ENCODE measurements at regions not wholly inside any gene's neighbourhood (a gene's known extent, or its start where the extent isn't known, plus 50 kb on each side); places are given as distances from the start of the nearest gene placed in this dataset.

GRCh38 chr3:53956586-53956985 is 64.9 kb upstream of the SELENOK start (continued):
- TF ChIP-seq CTCF (IDR thresholded peaks at IDR 0.05; ENCODE audit: control extremely low read depth in 1 of 3, insufficient read depth in 1 of 3, low read depth in 1 of 3, low read length in 3 of 3) (no peak), SRF (IDR thresholded peaks at IDR 0.05; ENCODE audit: low read depth, low read length) (no peak), SP4 (IDR thresholded peaks at IDR 0.05; ENCODE audit: low read length) (no peak), CBX5 (IDR thresholded peaks at IDR 0.05; ENCODE audit: low read depth, low read length) (no peak), EZH2 (IDR thresholded peaks at IDR 0.05; ENCODE audit: low read depth, low read length, severe bottlenecking) (no peak), ZNF274 (IDR thresholded peaks at IDR 0.05; ENCODE audit: borderline replicate concordance, extremely low read depth, low read length) (no peak), POLR2AphosphoS5 (IDR thresholded peaks at IDR 0.05; ENCODE audit: low read depth, low read length) (no peak), MAFK (IDR thresholded peaks at IDR 0.05; ENCODE audit: low read depth, low read length) (no peak)

Data from H1 (cell line).